ENCODE measurements at regions not wholly inside any gene's neighbourhood (a gene's known extent, or its start where the extent isn't known, plus 50 kb on each side); places are given as distances from the start of the nearest gene placed in this dataset.

DNA sequence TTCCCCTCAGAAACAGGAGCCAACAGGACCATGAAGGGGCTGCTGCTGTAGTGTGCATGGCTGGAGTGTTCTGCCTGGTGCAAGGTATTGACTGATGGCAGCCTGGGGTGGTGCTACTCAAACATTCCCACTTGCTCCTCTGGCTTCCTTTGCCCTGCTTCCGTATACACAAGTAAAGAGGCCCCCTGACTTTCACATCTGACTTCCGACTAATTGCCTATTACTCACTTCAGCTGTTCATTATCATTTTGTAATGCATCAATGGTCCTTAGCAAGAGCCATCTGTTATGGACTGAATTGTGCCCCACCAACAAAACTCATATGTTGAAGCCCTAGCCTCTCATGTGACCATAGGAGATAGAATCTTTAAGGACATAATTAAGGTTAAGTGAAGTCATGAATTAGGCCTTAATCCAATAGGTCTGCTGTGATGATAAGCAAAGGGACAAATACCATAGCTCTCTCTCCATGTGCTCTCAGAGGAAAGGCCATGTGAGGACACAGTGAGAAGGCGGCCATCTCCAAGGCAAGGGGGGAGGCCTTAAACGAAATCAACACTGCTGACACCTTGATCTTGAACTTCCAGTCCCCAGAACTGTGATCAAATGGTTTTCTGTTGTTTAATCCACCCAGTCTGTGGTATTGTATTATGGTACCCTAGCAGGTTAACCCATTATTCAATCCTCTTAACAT lies 122.5 kb upstream of the CLNK start:
- no peaks in the 10 kb centered on the region for H3K36me3 ChIP-seq (ENCODE audit: control insufficient read depth in 4 of 4, insufficient read depth in 3 of 4, low read depth in 1 of 4, low read length in 3 of 4)
- H3K27ac ChIP-seq (ENCODE audit: low read depth in 1 of 2, low read length in 2 of 2), result no peak overlapping the region
- H3K4me1 ChIP-seq (ENCODE audit: control insufficient read depth in 4 of 4, insufficient read depth in 4 of 4, low read length in 3 of 4), result no peaks in the 10 kb centered on the region
- no peak overlapping the region for H3K4me3 ChIP-seq (ENCODE audit: low read depth in 1 of 3, low read length in 3 of 3)
- peaks cover 0 to 2% (median 0%) of the 10 kb centered on the region in 4 donors for H3K9me3 ChIP-seq (ENCODE audit: control insufficient read depth in 4 of 4, low read length in 3 of 4)
- no peaks in the 10 kb centered on the region for H3K27me3 ChIP-seq (ENCODE audit: control insufficient read depth in 4 of 4, insufficient read depth in 4 of 4, low read length in 3 of 4)
- no peak overlapping the region for H3K9ac ChIP-seq (ENCODE audit: low read depth in 1 of 2, low read length in 2 of 2)
- WGBS, result 72% methylated on average over 4 of the region's 4 CpGs
- TF ChIP-seq, protein P1, sequence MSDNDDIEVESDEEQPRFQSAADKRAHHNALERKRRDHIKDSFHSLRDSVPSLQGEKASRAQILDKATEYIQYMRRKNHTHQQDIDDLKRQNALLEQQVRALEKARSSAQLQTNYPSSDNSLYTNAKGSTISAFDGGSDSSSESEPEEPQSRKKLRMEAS (IDR thresholded peaks at IDR 0.05), result no peak
- TF ChIP-seq, protein P2, sequence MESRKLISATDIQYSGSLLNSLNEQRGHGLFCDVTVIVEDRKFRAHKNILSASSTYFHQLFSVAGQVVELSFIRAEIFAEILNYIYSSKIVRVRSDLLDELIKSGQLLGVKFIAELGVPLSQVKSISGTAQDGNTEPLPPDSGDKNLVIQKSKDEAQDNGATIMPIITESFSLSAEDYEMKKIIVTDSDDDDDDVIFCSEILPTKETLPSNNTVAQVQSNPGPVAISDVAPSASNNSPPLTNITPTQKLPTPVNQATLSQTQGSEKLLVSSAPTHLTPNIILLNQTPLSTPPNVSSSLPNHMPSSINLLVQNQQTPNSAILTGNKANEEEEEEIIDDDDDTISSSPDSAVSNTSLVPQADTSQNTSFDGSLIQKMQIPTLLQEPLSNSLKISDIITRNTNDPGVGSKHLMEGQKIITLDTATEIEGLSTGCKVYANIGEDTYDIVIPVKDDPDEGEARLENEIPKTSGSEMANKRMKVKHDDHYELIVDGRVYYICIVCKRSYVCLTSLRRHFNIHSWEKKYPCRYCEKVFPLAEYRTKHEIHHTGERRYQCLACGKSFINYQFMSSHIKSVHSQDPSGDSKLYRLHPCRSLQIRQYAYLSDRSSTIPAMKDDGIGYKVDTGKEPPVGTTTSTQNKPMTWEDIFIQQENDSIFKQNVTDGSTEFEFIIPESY (IDR thresholded peaks at IDR 0.05), result no peak
- no peak for TF ChIP-seq FOXA1 (IDR thresholded peaks at IDR 0.05)
- TF ChIP-seq JUND (IDR thresholded peaks at IDR 0.05), result no peak
- TF ChIP-seq CTCF (IDR thresholded peaks at IDR 0.05; ENCODE audit: low read depth, low read length, missing input control), result no peak
- no peak for TF ChIP-seq NR2F2 (IDR thresholded peaks at IDR 0.05)
- TF ChIP-seq SP1 (IDR thresholded peaks at IDR 0.05), result no peak
- no peak for TF ChIP-seq HNF4A (conservative IDR thresholded peaks at IDR 0.05)
- no peak for TF ChIP-seq RAD21 (IDR thresholded peaks at IDR 0.05)
- no peak for TF ChIP-seq FOXA2 (IDR thresholded peaks at IDR 0.05)
- TF ChIP-seq RXRA (IDR thresholded peaks at IDR 0.05), result no peak
- no peak for TF ChIP-seq HNF4G (IDR thresholded peaks at IDR 0.05)
- TF ChIP-seq YY1 (IDR thresholded peaks at IDR 0.05), result no peak
- no peak for TF ChIP-seq GABPA (IDR thresholded peaks at IDR 0.05 in 1 of 2, conservative IDR thresholded peaks at IDR 0.05 in 1 of 2)
- no peak for TF ChIP-seq TAF1 (conservative IDR thresholded peaks at IDR 0.05)
- TF ChIP-seq, protein P3, sequence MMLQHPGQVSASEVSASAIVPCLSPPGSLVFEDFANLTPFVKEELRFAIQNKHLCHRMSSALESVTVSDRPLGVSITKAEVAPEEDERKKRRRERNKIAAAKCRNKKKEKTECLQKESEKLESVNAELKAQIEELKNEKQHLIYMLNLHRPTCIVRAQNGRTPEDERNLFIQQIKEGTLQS (IDR thresholded peaks at IDR 0.05), result no peak
- TF ChIP-seq EGR1 (IDR thresholded peaks at IDR 0.05; ENCODE audit: low read depth in 2 of 2), result no peak
- no peak for TF ChIP-seq REST (IDR thresholded peaks at IDR 0.05)
- no peak for DNase-seq (ENCODE audit: low spot score)

Measured in liver (tissue), 8 donors.